H1 (cell line): ENCODE measurements at regions not wholly inside any gene's neighbourhood (a gene's known extent, or its start where the extent isn't known, plus 50 kb on each side); places are given as distances from the start of the nearest gene placed in this dataset.

Source experiments
- CREB1 ChIP-seq: IDR thresholded peaks from 2 replicates; pipeline ENCODE4 v1.6.1; 2012; ENCODE audit warnings: inconsistent platforms
- CTCF ChIP-seq, 3 experiments: IDR thresholded peaks; 1 replicate in 2 of 3; 2 replicates in 1 of 3; pipeline versions ENCODE4 v1.5.1 to v1.6.1; 2011; ENCODE audit warnings: low read length in 3 of 3, mild to moderate bottlenecking in 3 of 3, inconsistent platforms in 2 of 3, low read depth in 1 of 3, moderate library complexity in 1 of 3; ENCODE audit not compliant: insufficient read depth in 1 of 3; ENCODE audit errors: control extremely low read depth in 1 of 3
- FOSL1 ChIP-seq: IDR thresholded peaks from 2 replicates; pipeline ENCODE4 v1.6.1; 2011; ENCODE audit warnings: mild to moderate bottlenecking, low read depth, low read length, moderate library complexity; ENCODE audit not compliant: insufficient read depth
- KDM4A ChIP-seq: IDR thresholded peaks from one replicate; pipeline ENCODE4 v1.7.1; 2012; ENCODE audit warnings: low read depth, mild to moderate bottlenecking, moderate library complexity, low read length, inconsistent platforms; ENCODE audit not compliant: severe bottlenecking
- MAFK ChIP-seq: IDR thresholded peaks from 2 replicates; pipeline ENCODE4 v1.6.1; 2012; ENCODE audit warnings: low read depth, mild to moderate bottlenecking, improper control_type of control experiment, low read length
- MAX ChIP-seq: IDR thresholded peaks from 2 replicates; pipeline ENCODE4 v1.6.1; 2012; ENCODE audit warnings: inconsistent platforms
- POLR2A ChIP-seq, 2 experiments: IDR thresholded peaks; 1 replicate in 1 of 2; 2 replicates in 1 of 2; pipeline ENCODE4 v1.6.1; 2011; ENCODE audit warnings: low read depth in 2 of 2, low read length in 2 of 2, mild to moderate bottlenecking in 2 of 2; ENCODE audit errors: control extremely low read depth in 1 of 2
- POLR2AphosphoS5 ChIP-seq: IDR thresholded peaks from 2 replicates; pipeline ENCODE4 v1.6.1; 2011; ENCODE audit warnings: low read depth, low read length
- RAD21 ChIP-seq, 2 experiments: IDR thresholded peaks in 1 of 2; conservative IDR thresholded peaks in 1 of 2; 2 replicates each; pipeline ENCODE4 v1.6.1; 2011; ENCODE audit warnings: low read depth in 2 of 2, low read length in 2 of 2, improper control_type of control experiment in 1 of 2, inconsistent platforms in 1 of 2, mild to moderate bottlenecking in 1 of 2, moderate library complexity in 1 of 2

- TF ChIP-seq MAFK (no peak), RAD21 (IDR thresholded peaks at IDR 0.05 in 1 of 2, conservative IDR thresholded peaks at IDR 0.05 in 1 of 2; ENCODE audit: low read depth in 2 of 2, low read length in 2 of 2) (no peak), FOSL1 (no peak), POLR2A (IDR thresholded peaks at IDR 0.05; ENCODE audit: control extremely low read depth in 1 of 2, low read depth in 2 of 2, low read length in 2 of 2) (no peak), MAX (no peak), CTCF (IDR thresholded peaks at IDR 0.05; ENCODE audit: control extremely low read depth in 1 of 3, insufficient read depth in 1 of 3, low read depth in 1 of 3, low read length in 3 of 3) (no peak), CREB1 (no peak), KDM4A (no peak), POLR2AphosphoS5 (no peak)
Measured at GRCh38 chr20:1741309-1742048, 83.9 kb upstream of the SIRPG start.
